ENCODE measurements at regions not wholly inside any gene's neighbourhood (a gene's known extent, or its start where the extent isn't known, plus 50 kb on each side); places are given as distances from the start of the nearest gene placed in this dataset.
"Not testable (repeated sequence)": the region's sequence is repeated elsewhere in the genome, so short reads cannot be mapped to it uniquely, and the experiment has no call there.

DNA sequence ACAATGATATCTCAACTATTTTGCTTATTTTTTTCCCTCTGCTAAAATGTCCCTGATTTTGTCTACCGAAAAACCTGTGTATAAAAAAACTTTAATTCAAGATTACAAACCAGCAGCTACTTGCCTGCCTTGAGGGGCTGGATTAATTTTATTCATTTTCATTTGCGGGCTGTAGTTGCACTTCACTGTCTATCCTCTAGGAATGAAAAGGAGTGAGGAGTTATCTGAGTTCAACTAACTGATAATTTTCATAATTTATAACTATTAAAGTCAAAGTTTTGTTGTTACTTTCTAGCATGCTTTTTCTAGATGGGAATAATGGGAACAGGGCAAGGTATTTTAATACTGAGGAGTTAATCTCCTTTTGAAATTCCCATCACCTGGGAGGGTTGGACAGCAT is 50.3 kb upstream of the AGTPBP1 start:
- not testable (repeated sequence) for DNase-seq

GRCh38 chr9:85802978-85803695 is 61.4 kb upstream of the AGTPBP1 start:
- not testable (repeated sequence) for DNase-seq

GRCh38 chr9:85804847-85805133 is 63.0 kb upstream of the AGTPBP1 start:
- DNase-seq = not testable (repeated sequence)

DNA sequence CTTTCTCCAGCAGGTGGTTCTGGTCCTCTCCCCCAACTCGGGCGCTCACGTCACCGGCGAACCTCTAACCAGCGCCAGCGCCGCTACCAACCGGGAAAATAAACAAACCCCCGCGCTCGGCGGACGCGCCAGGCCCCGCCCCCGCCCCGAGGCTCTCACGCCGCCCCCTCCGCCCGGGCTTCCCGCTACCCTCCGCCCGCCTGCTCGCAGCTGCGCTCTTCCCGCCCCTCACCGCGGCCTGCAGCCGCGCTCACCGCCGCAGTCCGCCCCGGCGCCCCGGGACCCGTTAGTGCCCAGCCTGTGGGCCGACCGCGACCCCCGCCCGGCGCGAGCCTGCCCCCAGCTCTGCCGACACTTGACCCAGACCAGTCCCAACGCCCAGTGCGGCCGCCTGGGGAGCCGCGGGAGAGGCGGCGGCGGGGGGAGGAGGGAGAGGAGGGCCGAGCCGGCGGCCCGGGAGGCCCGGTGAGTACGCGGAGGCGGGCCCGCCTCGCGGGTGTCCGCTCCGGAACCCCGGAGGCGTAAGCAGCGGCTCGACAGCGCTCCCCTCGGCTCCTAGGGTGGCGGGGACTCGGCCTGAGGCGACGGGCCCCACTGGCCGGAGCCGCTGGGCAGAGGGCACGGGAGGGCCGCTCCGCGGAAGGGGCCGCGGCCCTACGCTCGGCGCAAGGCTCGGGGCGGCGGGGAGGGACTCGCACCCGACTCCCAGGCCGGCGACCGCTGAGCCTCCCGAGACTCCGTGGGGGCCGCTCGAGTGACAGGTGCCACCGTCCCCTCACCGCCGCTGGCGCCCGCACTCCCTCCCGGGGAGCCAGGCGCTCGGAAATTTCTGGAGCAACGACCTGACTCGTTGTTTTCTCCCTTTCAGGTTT is 63.6 kb upstream of the AGTPBP1 start:
- peak; percentile 23 to 55 for DNase-seq

- not testable (repeated sequence) for DNase-seq
Observed at GRCh38 chr9:85808329-85808728, 66.6 kb upstream of the AGTPBP1 start.

GRCh38 chr9:85813388-85813787 is 71.6 kb upstream of the AGTPBP1 start:
- DNase-seq = not testable (repeated sequence)

GRCh38 chr9:85814800-85815199 is 73.0 kb upstream of the AGTPBP1 start:
- not testable (repeated sequence) for DNase-seq

GRCh38 chr9:85818971-85819370 is 77.2 kb upstream of the AGTPBP1 start:
- not testable (repeated sequence) for DNase-seq

DNA sequence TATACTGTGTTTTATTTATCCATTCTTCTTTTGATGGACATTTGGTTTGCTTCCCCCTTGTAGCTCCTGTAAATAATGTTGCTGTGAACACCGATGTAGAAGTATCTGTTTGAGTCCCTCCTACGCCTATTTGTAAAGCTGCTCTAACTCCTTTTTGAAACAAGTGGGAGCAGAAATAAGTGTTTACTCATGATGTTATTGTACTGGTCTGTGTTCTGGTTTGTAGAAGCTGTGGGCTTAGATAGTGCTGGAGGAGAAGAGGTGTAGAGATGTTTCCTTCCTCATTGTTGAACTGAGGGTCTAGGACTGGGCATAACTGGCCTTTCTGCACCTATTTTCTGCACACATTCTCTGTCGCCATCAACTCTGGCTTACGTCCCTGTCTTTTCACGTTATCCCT is 78.8 kb upstream of the AGTPBP1 start:
- not testable (repeated sequence) for DNase-seq

DNA sequence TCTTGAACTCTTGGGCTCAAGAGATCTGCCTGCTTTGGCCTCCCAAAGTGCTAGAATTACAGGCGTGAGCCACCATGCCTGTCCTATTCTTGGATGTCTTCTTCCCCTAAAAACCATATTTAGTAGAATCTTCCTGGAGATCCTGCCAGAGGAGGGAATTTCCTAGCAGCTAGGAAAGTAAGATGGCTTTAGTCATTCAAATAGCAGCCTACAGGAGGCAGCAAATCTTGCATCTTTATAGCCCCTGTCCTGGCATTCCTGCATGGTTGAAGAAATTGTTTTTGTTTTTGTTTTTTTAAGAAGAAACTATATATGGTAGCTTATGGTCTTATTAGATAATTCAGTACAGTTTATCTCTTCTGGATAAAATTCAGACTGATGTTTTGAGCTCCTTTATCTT is 83.2 kb upstream of the AGTPBP1 start:
- DNase-seq = not testable (repeated sequence)

GRCh38 chr9:85834591-85834990 is 92.8 kb upstream of the AGTPBP1 start:
- not testable (repeated sequence) for DNase-seq

GRCh38 chr9:85843949-85844348 is 97.0 kb upstream of the NAA35 start:
- DNase-seq = not testable (repeated sequence)

DNA sequence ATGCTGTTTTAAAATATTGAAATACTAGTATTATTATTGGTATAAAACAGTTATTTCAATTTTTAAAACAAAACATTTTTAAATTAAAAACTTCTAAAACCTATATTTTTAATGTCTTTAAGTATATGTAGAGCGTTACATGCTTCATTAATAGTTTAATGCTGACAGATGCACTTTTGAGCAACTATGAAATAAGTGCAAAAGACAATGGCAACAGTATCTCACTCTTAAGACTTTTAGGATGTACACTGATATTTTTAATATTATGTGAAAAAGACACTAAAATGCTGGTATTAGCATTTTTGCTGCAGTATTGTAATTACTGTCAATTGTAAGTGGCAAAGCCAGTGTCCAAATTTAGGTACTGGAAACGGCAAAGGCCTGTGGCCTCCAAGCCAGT is 93.2 kb upstream of the NAA35 start:
- not testable (repeated sequence) for DNase-seq

DNA sequence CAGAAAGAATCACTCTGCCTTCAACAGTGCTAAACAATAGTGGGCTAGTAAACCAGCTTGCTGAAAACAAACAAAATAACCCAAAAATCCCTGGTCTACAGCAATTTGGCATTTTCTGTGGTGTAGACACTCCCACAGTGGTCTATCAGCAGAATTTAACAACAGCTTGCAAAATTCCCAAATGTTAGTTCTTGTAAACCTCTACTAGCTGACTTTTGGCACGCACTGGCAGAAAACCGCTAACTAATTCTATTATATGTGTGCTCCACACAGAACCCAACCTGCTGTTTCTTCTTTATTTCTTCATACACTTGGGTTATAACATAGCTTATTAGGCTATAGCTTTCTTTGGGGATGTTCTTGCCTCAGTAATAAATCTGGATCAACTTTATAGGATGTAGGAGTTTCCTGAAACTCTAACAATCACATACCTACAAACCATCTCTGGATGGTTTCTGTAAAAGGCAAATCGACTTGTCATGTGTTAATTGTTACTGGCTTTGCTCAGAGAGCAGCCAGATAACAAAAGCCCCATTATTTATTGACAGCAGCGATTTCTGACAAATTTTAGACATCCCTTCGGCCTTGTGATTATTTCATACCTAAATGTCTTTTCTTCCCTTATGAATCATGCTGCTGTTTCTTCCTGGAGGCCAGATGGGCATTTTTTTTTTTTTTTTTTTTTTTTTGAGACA is 82.7 kb upstream of the NAA35 start:
- no peak for DNase-seq

- no peak for DNase-seq
Observed at GRCh38 chr9:85859765-85860164, 81.2 kb upstream of the NAA35 start.

DNA sequence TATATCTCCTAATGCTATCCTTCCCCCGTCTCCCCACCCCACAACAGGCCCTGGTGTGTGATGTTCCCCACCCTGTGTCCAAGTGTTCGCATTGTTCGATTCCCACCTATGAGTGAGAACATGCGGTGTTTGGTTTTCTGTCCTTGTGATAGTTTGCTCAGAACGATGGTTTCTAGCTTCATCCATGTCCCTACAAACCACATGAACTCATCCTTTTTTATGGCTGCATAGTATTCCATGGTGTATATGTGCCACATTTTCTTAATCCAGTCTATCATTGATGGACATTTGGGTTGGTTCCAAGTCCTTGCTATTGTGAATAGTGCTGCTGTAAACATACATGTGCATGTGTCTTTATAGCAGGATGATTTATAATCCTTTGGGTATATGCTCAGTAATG is 79.1 kb upstream of the NAA35 start:
- not testable (repeated sequence) for DNase-seq

DNA sequence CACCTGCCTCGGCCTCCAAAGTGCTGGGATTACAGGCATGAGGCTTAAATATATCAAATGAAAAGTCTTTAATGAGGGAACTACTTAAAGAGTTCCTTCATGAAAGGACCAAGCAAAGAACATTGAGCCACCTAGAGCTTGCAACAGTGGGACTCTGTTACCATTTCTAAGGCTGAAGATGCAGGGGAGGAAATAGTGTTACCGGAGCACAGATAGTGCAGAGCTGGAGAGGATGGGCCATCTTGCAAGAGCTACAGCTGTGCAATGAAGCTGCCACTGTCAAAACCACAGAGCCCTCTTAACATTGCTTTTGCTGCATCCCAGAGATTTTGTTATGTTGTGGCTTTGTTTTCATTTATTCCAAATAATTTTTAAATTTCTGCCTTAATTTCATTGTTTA is 77.1 kb upstream of the NAA35 start:
- no peak for DNase-seq

GRCh38 chr9:85871008-85871407 is 69.9 kb upstream of the NAA35 start:
- no peak for DNase-seq

DNA sequence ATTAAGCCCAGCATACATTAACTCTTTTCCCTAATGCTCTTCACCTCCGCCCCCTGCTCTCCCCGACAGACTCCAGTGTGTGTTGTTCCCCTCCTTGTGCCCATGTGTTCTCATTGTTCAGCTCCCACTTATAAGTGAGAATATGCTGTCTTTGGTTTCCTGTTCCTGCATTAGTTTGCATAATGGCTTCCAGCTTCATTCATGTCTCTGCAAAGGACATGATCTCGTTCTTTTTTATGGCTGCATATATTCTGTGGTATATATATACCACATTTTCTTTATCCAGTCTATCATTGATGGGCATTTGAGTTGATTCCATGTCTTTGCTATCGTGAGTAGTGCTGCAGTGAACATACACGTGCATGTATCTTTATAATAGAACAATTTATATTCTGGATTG is 69.3 kb upstream of the NAA35 start:
- not testable (repeated sequence) for DNase-seq

GRCh38 chr9:85872463-85872862 is 68.5 kb upstream of the NAA35 start:
- DNase-seq = no peak

GRCh38 chr9:85876628-85877027 is 64.3 kb upstream of the NAA35 start:
- DNase-seq = no peak

DNA sequence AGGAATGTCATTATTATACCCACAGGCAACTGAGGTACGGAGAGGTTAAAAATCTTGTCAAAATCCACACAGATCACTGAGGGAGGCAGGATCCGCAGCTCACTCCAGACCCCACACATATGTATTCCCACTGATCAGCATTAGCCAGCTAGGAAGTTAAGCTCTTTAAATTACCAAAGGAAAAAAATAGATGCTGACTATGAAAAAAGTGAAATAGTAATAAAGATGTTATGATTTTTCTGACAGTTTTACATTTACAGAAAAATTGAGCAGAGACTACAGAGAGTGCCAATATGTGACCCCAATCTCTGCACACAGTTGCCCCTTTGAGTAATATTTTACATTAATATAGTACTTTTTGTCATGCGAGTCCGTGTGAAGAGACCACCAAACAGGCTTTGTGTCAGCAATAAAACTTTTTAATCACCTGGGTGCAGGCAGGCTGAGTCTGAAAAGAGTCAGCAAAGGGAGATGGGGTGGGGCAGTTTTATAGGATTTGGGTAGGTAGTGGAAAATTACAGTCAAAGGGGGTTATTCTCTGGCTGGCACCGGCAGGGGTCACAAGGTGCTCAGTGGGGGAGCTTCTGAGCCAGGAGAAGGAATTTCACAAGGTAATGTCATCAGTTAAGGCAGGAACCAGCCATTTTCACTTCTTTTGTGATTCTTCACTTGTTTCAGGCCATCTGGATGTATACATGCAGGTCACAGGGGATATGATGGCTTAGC is 61.9 kb upstream of the NAA35 start:
- DNase-seq = not testable (repeated sequence)

DNA sequence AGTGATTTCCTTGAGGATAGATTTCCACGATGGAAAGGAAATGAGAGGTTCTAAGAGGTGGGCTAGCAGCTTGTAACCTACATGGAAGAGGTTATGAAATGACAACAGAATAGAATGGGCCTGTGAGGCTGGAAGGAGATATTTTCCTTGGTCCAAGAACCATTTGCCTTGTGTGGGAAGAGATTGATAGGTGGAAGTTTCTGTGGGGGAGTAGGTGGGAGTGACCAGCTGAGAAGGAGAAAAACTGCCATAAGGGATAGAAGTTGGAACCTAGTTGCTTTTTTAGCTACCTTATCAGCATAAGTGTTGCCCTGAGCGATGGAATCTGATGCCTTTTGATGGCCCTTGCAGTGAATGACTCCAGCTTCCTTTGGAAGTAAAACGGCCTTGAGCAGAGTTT is 60.4 kb upstream of the NAA35 start:
- not testable (repeated sequence) for DNase-seq
